ENCODE measurements at regions not wholly inside any gene's neighbourhood (a gene's known extent, or its start where the extent isn't known, plus 50 kb on each side); places are given as distances from the start of the nearest gene placed in this dataset.

DNA sequence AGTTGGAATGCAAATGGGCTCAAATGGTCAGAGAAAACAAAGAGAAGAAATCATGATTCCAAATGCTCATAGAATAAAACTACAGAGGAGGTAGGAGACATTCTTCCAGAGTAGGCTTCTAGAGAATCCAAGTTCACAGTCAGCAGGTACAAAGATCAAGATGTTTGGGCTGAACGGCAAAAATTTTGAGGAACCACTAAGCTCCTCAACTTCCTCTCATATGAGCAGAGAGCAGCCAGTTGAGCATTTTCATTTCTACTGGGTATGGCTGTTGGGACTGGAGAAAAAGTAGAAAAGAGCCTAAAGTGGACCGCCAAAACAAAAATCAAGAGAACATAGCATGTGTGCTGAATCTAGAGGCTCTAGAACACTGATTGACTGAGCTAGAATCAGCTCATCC, 73.8 kb upstream of the ARID2 start:
- Mint-ChIP-seq H3K4me3 (no peak overlapping the region), H3K9me3 (peaks cover 6% of the 10 kb centered on the region), H3K4me1 (peaks cover 13% of the 10 kb centered on the region), H3K36me3 (ENCODE audit: low read depth) (peaks cover 3% of the 10 kb centered on the region), H3K27me3 (peaks cover 22% of the 10 kb centered on the region), H3K27ac (no peak overlapping the region)
- CTCF ChIA-PET = interaction anchor here (0.6 to 1.7 kb wide), 6 partner anchors 12 to 335 kb away, joined by 3 to 5 read pairs (median 3); partner anchors contain the start of gene ARID2
- POLR2A ChIA-PET = no interaction called here
- DNase-seq = no peak

DNA sequence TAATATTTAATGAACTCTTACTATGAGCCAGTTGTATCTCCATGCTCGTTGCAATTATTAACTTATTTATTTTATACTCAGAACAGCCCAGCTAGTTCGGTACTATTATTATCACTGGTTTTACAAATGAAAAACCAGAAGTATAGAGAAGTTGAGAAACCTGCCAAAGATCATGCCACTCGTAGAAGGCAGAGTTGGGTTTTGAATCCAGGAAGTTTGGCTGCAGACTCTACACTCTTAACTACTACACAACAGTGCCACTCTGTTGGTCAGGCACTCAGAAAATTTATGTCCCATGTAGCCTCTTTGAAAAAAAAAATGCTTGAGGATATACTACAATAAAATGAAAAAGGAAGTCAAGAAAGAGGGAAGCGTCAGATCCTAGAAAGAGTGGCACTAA, 71.5 kb upstream of the ARID2 start:
- ChIA-PET POLR2A (no interaction called here), CTCF (interaction anchor here (1.2 kb wide), 1 partner anchor 18 kb away, joined by 6 read pairs; no protein-coding TSS in a partner anchor)
- no peak for DNase-seq
- Mint-ChIP-seq H3K4me3 (no peak overlapping the region), H3K27me3 (peaks cover 25% of the 10 kb centered on the region), H3K4me1 (peaks cover 18% of the 10 kb centered on the region), H3K27ac (no peak overlapping the region), H3K9me3 (peaks cover 11% of the 10 kb centered on the region), H3K36me3 (ENCODE audit: low read depth) (peaks cover 8% of the 10 kb centered on the region)

DNA sequence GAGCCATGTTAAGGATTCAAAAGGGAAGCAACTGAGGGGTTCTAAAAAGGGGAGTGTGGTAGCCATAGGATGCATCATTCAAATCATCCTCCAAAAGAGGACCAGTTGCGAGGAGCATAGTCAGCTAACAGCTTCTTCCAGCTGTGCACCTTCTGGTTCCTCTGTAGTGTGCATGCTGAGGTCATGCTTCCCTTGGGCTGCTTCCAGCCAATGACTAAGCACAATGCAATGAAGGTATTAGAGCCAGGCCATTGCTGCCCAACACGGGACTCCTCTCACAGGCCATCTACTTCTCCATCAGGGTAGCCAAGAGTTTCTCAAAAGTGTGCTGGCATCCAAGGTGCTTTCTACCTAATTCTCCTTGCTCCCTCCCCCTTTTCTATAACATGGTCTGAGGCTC, 69.2 kb upstream of the ARID2 start:
- Mint-ChIP-seq H3K4me1 (peaks cover 32% of the 10 kb centered on the region), H3K27me3 (peaks cover 37% of the 10 kb centered on the region), H3K4me3 (no peak overlapping the region), H3K9me3 (peaks cover 14% of the 10 kb centered on the region), H3K27ac (no peak overlapping the region), H3K36me3 (ENCODE audit: low read depth) (peaks cover 10% of the 10 kb centered on the region)
- DNase-seq = no peak
- CTCF ChIA-PET = no interaction called here
- POLR2A ChIA-PET = no interaction called here

DNA sequence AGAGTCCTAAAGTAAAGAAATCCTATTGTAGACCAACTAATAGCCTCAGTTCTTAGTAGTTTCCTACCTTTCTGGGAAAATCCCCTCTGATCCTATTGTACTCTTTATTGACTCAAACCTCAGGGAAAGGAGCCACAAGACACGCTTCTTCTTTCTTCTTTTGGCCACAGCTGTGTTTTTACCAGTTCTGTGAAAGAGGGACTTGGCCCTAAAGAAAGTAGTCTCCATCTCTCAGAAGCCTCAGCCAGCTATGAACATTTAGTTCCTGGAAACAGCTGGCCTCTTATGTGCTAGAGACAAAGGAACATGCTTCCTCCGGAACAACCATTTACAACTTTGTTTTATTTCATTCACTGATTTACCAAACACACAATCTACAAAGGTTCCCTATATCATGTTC, 66.1 kb upstream of the ARID2 start:
- Mint-ChIP-seq H3K27me3 (peaks cover 34% of the 10 kb centered on the region), H3K9me3 (peaks cover 14% of the 10 kb centered on the region), H3K27ac (no peak overlapping the region), H3K4me1 (peaks cover 43% of the 10 kb centered on the region), H3K36me3 (ENCODE audit: low read depth) (peaks cover 25% of the 10 kb centered on the region), H3K4me3 (no peak overlapping the region)
- no peak for DNase-seq
- POLR2A ChIA-PET = interaction anchor here (0.7 kb wide), 1 partner anchor 215 kb away, joined by 3 read pairs; no protein-coding TSS in a partner anchor
- CTCF ChIA-PET = interaction anchor here (0.6 to 1.2 kb wide), 2 partner anchors 21 to 123 kb away, joined by 3 to 4 read pairs; no protein-coding TSS in a partner anchor

- Mint-ChIP-seq H3K36me3 (ENCODE audit: low read depth) (peaks cover 22% of the 10 kb centered on the region), H3K27ac (no peak overlapping the region), H3K9me3 (peaks cover 8% of the 10 kb centered on the region), H3K4me1 (peaks cover 64% of the 10 kb centered on the region), H3K4me3 (no peak overlapping the region), H3K27me3 (peaks cover 23% of the 10 kb centered on the region)
- POLR2A ChIA-PET = no interaction called here
- no peak for DNase-seq
- CTCF ChIA-PET = no interaction called here
Observed at GRCh38 chr12:45665941-45666340, 63.6 kb upstream of the ARID2 start.

- peaks cover 21% of the 10 kb centered on the region for H3K27me3 Mint-ChIP-seq
- peaks cover 67% of the 10 kb centered on the region for H3K4me1 Mint-ChIP-seq
- no peak for DNase-seq
- no peak overlapping the region for H3K4me3 Mint-ChIP-seq
- ChIA-PET CTCF (no interaction called here), POLR2A (no interaction called here)
- H3K27ac Mint-ChIP-seq = no peak overlapping the region
- H3K9me3 Mint-ChIP-seq = peaks cover 8% of the 10 kb centered on the region
- peaks cover 22% of the 10 kb centered on the region for H3K36me3 Mint-ChIP-seq (ENCODE audit: low read depth)
Observed at GRCh38 chr12:45666396-45666795, 63.1 kb upstream of the ARID2 start.

DNA sequence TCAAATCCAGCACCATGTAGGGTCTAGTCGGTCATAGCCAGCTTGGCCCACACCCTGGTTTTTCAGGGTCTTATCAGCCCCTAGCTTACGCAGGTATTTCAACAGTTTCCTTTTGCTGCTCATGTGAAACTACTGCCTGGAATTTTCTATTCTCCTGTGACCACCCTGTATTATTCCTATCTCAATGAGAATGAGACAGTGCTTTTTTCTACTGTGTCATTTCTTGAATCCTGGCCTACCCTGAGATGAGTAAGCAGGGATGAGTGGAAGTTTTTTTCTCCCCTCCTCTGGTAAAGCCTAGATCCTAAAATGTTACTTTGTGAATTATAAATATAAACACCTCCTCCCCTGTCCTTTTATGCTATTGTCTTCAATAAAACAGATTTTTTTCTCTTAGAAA, 62.7 kb upstream of the ARID2 start:
- Mint-ChIP-seq H3K36me3 (ENCODE audit: low read depth) (peaks cover 22% of the 10 kb centered on the region), H3K4me3 (no peak overlapping the region), H3K9me3 (peaks cover 8% of the 10 kb centered on the region), H3K27me3 (peaks cover 21% of the 10 kb centered on the region), H3K4me1 (peaks cover 67% of the 10 kb centered on the region), H3K27ac (no peak overlapping the region)
- ChIA-PET POLR2A (no interaction called here), CTCF (interaction anchor here (2.0 kb wide), 1 partner anchor 10 kb away, joined by 5 read pairs; no protein-coding TSS in a partner anchor)
- DNase-seq = no peak

GRCh38 chr12:45667761-45668160, 61.7 kb upstream of the ARID2 start:
- H3K27ac Mint-ChIP-seq = no peak overlapping the region
- ChIA-PET POLR2A (no interaction called here), CTCF (interaction anchor here (0.5 to 3.1 kb wide), 5 partner anchors 11 to 1519 kb away, joined by 3 to 20 read pairs (median 5); partner anchors contain the start of gene ARID2)
- DNase-seq = no peak
- peaks cover 17% of the 10 kb centered on the region for H3K36me3 Mint-ChIP-seq (ENCODE audit: low read depth)
- peaks cover 2% of the 10 kb centered on the region for H3K9me3 Mint-ChIP-seq
- peaks cover 62% of the 10 kb centered on the region for H3K4me1 Mint-ChIP-seq
- peaks cover 17% of the 10 kb centered on the region for H3K27me3 Mint-ChIP-seq
- no peak overlapping the region for H3K4me3 Mint-ChIP-seq

DNA sequence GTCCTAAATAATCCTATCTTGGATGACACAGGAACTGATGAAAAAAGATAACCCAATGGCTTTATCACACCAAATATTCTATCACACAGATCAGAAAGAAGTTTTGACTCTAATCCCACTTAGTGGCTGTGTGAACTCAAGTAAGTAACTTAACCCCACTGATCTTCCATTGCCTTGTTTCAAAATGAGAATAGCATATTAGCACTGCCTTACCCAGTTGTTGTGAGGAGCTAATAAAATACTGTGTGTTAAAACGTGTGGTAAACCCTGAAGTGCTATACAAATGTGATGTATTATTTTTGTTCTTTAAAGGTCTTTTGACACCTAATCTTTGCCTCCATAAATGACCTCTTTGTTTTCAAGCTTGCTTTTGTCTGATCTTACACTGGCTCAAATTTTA, 60.9 kb upstream of the ARID2 start:
- peaks cover 2% of the 10 kb centered on the region for H3K9me3 Mint-ChIP-seq
- peaks cover 17% of the 10 kb centered on the region for H3K36me3 Mint-ChIP-seq (ENCODE audit: low read depth)
- ChIA-PET CTCF (interaction anchor here (1.3 to 3.1 kb wide), 3 partner anchors 12 to 60 kb away, joined by 5 to 20 read pairs (median 5); partner anchors contain the start of gene ARID2), POLR2A (no interaction called here)
- H3K4me1 Mint-ChIP-seq = peaks cover 56% of the 10 kb centered on the region
- DNase-seq = no peak
- peaks cover 17% of the 10 kb centered on the region for H3K27me3 Mint-ChIP-seq
- peak overlapping the region; percentile 67 for H3K4me3 Mint-ChIP-seq
- H3K27ac Mint-ChIP-seq = peak overlapping the region; percentile 88

DNA sequence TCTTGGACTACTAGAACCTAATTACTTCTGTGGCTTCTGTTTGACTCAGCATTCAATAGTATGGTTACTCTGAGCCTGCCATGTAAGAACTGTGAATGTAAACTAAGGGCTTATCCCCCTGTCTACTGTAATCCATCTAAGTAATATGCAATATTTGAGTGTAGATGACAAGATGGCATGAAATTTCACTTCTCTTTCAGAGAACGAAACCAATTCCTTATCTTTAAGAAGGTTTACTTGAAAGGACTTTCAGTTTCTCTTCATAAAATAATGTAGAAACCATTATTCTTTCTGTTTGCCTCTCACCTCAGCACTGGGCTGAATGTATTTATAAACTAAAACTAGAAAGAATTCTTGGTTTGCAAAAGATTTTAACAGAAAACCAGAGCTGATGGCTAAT, 60.4 kb upstream of the ARID2 start:
- peak; percentile 10 for DNase-seq
- Mint-ChIP-seq H3K4me3 (peak overlapping the region; percentile 67), H3K4me1 (peaks cover 51% of the 10 kb centered on the region), H3K27me3 (peaks cover 12% of the 10 kb centered on the region), H3K9me3 (peaks cover 2% of the 10 kb centered on the region), H3K27ac (peak overlapping the region; percentile 88), H3K36me3 (ENCODE audit: low read depth) (peaks cover 17% of the 10 kb centered on the region)
- ChIA-PET POLR2A (no interaction called here), CTCF (interaction anchor here (1.3 to 3.1 kb wide), 4 partner anchors 13 to 60 kb away, joined by 5 to 20 read pairs (median 6); partner anchors contain the start of gene ARID2)

DNA sequence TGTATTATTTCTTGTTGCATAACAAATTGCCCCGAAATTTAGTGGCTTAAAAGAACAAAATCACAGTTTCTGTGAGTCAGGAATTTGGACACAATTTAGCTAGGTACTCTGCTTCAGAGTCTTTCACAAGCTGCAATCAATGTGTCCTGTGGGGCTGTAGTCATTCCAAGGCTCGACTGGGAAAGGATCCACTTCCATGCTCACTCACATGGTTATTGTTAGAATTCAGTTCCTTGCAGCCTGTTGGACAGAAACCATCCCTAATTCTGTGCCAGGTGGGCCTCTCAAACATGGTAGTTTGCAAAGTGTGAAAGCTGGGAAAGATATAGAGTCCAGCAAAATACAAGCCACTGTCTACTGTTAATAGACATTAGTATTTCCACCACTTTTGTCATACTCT, 59.7 kb upstream of the ARID2 start:
- Mint-ChIP-seq H3K4me3 (peak overlapping the region; percentile 30), H3K27me3 (peaks cover 6% of the 10 kb centered on the region), H3K4me1 (peaks cover 47% of the 10 kb centered on the region), H3K27ac (peak overlapping the region; percentile 88), H3K36me3 (ENCODE audit: low read depth) (peaks cover 15% of the 10 kb centered on the region), H3K9me3 (no peaks in the 10 kb centered on the region)
- POLR2A ChIA-PET = interaction anchor here (0.6 to 0.7 kb wide), 2 partner anchors 57 to 103 kb away, joined by 3 to 4 read pairs; no protein-coding TSS in a partner anchor
- DNase-seq = no peak
- CTCF ChIA-PET = interaction anchor here (0.6 to 3.1 kb wide), 7 partner anchors 8 to 839 kb away, joined by 3 to 20 read pairs (median 3); partner anchors contain the start of gene ARID2

- Mint-ChIP-seq H3K4me1 (peaks cover 45% of the 10 kb centered on the region), H3K27me3 (peaks cover 4% of the 10 kb centered on the region), H3K9me3 (no peaks in the 10 kb centered on the region), H3K27ac (peak overlapping the region; percentile 62), H3K4me3 (peak overlapping the region; percentile 9), H3K36me3 (ENCODE audit: low read depth) (peaks cover 15% of the 10 kb centered on the region)
- ChIA-PET CTCF (interaction anchor here (0.6 to 3.1 kb wide), 8 partner anchors 9 to 838 kb away, joined by 3 to 20 read pairs (median 4); partner anchors contain the start of gene ARID2), POLR2A (interaction anchor here (0.6 to 0.7 kb wide), 2 partner anchors 58 to 102 kb away, joined by 3 to 4 read pairs; no protein-coding TSS in a partner anchor)
- DNase-seq = peak; percentile 48
Observed at GRCh38 chr12:45670346-45671065, 59.0 kb upstream of the ARID2 start.

- POLR2A ChIA-PET = no interaction called here
Observed at GRCh38 chr12:45671254-45671653, 58.3 kb upstream of the ARID2 start.

More at GRCh38 chr12:45671254-45671653, 58.3 kb upstream of the ARID2 start:
- peaks cover 11% of the 10 kb centered on the region for H3K36me3 Mint-ChIP-seq (ENCODE audit: low read depth)
- H3K4me3 Mint-ChIP-seq = no peak overlapping the region
- peaks cover 41% of the 10 kb centered on the region for H3K4me1 Mint-ChIP-seq
- CTCF ChIA-PET = interaction anchor here (1.1 kb wide), 1 partner anchor 55 kb away, joined by 5 read pairs; no protein-coding TSS in a partner anchor
- H3K9me3 Mint-ChIP-seq = no peaks in the 10 kb centered on the region
- peak overlapping the region; percentile 66 for H3K27ac Mint-ChIP-seq
- DNase-seq = no peak
- H3K27me3 Mint-ChIP-seq = peaks cover 4% of the 10 kb centered on the region

All from activated CD4-positive, alpha-beta T cell treated with anti-CD3 and anti-CD28 coated beads, Interleukin-2, amount 10 ng/mL, durations not matched to agents 7 days and 5 days (primary cell).